A673 (cell line): ENCODE measurements at regions not wholly inside any gene's neighbourhood (a gene's known extent, or its start where the extent isn't known, plus 50 kb on each side); places are given as distances from the start of the nearest gene placed in this dataset.

Experiments used
- EZH2 ChIP-seq: fragments of 200-600 bp; sonication (generic); IDR thresholded peaks from 2 replicates; pipeline ENCODE4 v1.6.1; 2017; ENCODE audit warnings: borderline replicate concordance, low read depth, mild to moderate bottlenecking, mixed read lengths, antibody characterized with exemption, low read length; ENCODE audit not compliant: poor library complexity, severe bottlenecking
- TF ChIP-seq, protein P1 (sequence below): fragments of 300-800, 200-600 bp; sonication (generic); conservative IDR thresholded peaks from 2 replicates; pipeline ENCODE4 v1.5.1; 2017; ENCODE audit warnings: low read depth, mild to moderate bottlenecking, antibody characterized with exemption, low read length, moderate library complexity, mixed read lengths

DNA sequence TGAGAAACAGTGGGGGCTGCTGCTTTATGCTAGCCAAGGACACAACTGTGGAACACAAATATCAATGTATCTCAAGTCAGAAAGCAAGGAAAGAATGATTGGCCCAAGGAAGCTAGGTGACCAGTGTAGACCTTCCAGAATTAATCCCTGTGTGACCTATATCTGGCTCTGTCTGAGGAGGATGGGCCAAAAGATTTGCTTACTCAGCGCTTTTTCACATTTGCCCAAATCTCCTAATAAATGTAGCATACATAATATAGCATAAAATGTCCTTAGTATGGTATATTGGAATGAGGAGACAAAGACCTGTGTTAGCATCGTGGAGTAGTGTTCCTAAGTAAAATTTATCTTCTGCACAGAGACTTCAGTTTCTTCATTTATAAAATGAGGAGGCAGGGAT, 66.7 kb upstream of the NT5C1B start:
- TF ChIP-seq, protein P1, sequence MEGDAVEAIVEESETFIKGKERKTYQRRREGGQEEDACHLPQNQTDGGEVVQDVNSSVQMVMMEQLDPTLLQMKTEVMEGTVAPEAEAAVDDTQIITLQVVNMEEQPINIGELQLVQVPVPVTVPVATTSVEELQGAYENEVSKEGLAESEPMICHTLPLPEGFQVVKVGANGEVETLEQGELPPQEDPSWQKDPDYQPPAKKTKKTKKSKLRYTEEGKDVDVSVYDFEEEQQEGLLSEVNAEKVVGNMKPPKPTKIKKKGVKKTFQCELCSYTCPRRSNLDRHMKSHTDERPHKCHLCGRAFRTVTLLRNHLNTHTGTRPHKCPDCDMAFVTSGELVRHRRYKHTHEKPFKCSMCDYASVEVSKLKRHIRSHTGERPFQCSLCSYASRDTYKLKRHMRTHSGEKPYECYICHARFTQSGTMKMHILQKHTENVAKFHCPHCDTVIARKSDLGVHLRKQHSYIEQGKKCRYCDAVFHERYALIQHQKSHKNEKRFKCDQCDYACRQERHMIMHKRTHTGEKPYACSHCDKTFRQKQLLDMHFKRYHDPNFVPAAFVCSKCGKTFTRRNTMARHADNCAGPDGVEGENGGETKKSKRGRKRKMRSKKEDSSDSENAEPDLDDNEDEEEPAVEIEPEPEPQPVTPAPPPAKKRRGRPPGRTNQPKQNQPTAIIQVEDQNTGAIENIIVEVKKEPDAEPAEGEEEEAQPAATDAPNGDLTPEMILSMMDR: no peak
- no peak for TF ChIP-seq EZH2
